Progenitor cell of endocrine pancreas (in vitro differentiated cells): ENCODE measurements at regions not wholly inside any gene's neighbourhood (a gene's known extent, or its start where the extent isn't known, plus 50 kb on each side); places are given as distances from the start of the nearest gene placed in this dataset.

Source experiments
- DNase-seq: peaks from one replicate; pipeline ENCODE4 v3.0.0; 2021; ENCODE audit warnings: low spot score; ENCODE audit not compliant: unreplicated experiment
- H3K27ac Mint-ChIP-seq: 2 replicates; pipeline ENCODE4 v1.8.0; 2021; ENCODE audit warnings: mild to moderate bottlenecking, moderate library complexity, mixed read lengths
- H3K27me3 Mint-ChIP-seq: 2 replicates; pipeline ENCODE4 v1.8.0; 2021; ENCODE audit warnings: mixed read lengths
- H3K36me3 Mint-ChIP-seq: 2 replicates; pipeline ENCODE4 v1.8.0; 2022; ENCODE audit warnings: mixed read lengths; ENCODE audit not compliant: insufficient read depth
- H3K4me1 Mint-ChIP-seq: 2 replicates; pipeline ENCODE4 v1.8.0; 2021; ENCODE audit warnings: low read depth, mixed read lengths
- H3K4me3 Mint-ChIP-seq: 2 replicates; pipeline ENCODE4 v1.8.0; 2021; ENCODE audit warnings: low read depth, mild to moderate bottlenecking, moderate library complexity, mixed read lengths
- H3K9me3 Mint-ChIP-seq: 2 replicates; pipeline ENCODE4 v1.8.0; 2021; ENCODE audit warnings: low read depth, mixed read lengths
- CTCF ChIP-seq: fragments of 200-600 bp; sonication (generic); IDR thresholded peaks from one replicate; pipeline ENCODE4 v1.5.0; 2021; ENCODE audit warnings: antibody characterized with exemption, mild to moderate bottlenecking; ENCODE audit not compliant: unreplicated experiment

GRCh38 chr5:144876990-144877389 lies 706.3 kb downstream of the KCTD16 start:
- Mint-ChIP-seq H3K4me1 (no peaks in the 10 kb centered on the region), H3K27me3 (no peaks in the 10 kb centered on the region), H3K4me3 (no peak overlapping the region), H3K36me3 (no peaks in the 10 kb centered on the region), H3K9me3 (no peaks in the 10 kb centered on the region), H3K27ac (no peak overlapping the region)
- no peak for TF ChIP-seq CTCF
- DNase-seq = no peak

GRCh38 chr5:144873076-144873475 lies 702.4 kb downstream of the KCTD16 start:
- no peak overlapping the region for H3K27ac Mint-ChIP-seq
- H3K27me3 Mint-ChIP-seq = no peaks in the 10 kb centered on the region
- no peak overlapping the region for H3K4me3 Mint-ChIP-seq
- peaks cover 1% of the 10 kb centered on the region for H3K4me1 Mint-ChIP-seq
- H3K9me3 Mint-ChIP-seq = no peaks in the 10 kb centered on the region
- TF ChIP-seq CTCF = no peak
- DNase-seq = no peak
- H3K36me3 Mint-ChIP-seq = no peaks in the 10 kb centered on the region

GRCh38 chr5:144864118-144864517 lies 693.4 kb downstream of the KCTD16 start:
- peaks cover 3% of the 10 kb centered on the region for H3K4me1 Mint-ChIP-seq
- H3K9me3 Mint-ChIP-seq = no peaks in the 10 kb centered on the region
- DNase-seq = no peak
- no peak for TF ChIP-seq CTCF
- no peak overlapping the region for H3K4me3 Mint-ChIP-seq
- H3K27ac Mint-ChIP-seq = no peak overlapping the region
- no peaks in the 10 kb centered on the region for H3K27me3 Mint-ChIP-seq
- H3K36me3 Mint-ChIP-seq = no peaks in the 10 kb centered on the region

GRCh38 chr5:144857454-144857853 lies 686.8 kb downstream of the KCTD16 start:
- DNase-seq = no peak
- Mint-ChIP-seq H3K9me3 (no peaks in the 10 kb centered on the region), H3K4me1 (peaks cover 6% of the 10 kb centered on the region), H3K4me3 (no peak overlapping the region), H3K36me3 (no peaks in the 10 kb centered on the region), H3K27ac (peak overlapping the region; percentile 18), H3K27me3 (no peaks in the 10 kb centered on the region)
- no peak for TF ChIP-seq CTCF

GRCh38 chr5:144844086-144844485 lies 673.4 kb downstream of the KCTD16 start:
- no peaks in the 10 kb centered on the region for H3K27me3 Mint-ChIP-seq
- H3K27ac Mint-ChIP-seq = no peak overlapping the region
- peaks cover 4% of the 10 kb centered on the region for H3K9me3 Mint-ChIP-seq
- no peaks in the 10 kb centered on the region for H3K36me3 Mint-ChIP-seq
- no peak for TF ChIP-seq CTCF
- H3K4me1 Mint-ChIP-seq = peaks cover 8% of the 10 kb centered on the region
- no peak overlapping the region for H3K4me3 Mint-ChIP-seq
- DNase-seq = no peak
